Astrocyte of the spinal cord (primary cell): ENCODE measurements at regions not wholly inside any gene's neighbourhood (a gene's known extent, or its start where the extent isn't known, plus 50 kb on each side); places are given as distances from the start of the nearest gene placed in this dataset.
A peak's percentile ranks its signal among the peaks of the same experiment; 100 is the strongest.

Experiments used
- DNase-seq: peaks from one replicate; pipeline ENCODE4 v3.0.0; 2011; ENCODE audit warnings: low read depth, low spot score
- H3K4me3 ChIP-seq: 2 replicates; pipeline ENCODE4 v1.5.1; 2011; ENCODE audit warnings: low read depth, mild to moderate bottlenecking, low read length, moderate library complexity
- CTCF ChIP-seq: IDR thresholded peaks from 2 replicates; pipeline ENCODE4 v1.5.1; 2012; ENCODE audit warnings: low read depth, mild to moderate bottlenecking, low read length, inconsistent platforms
- in situ Hi-C: cut with HindIII; loops from 2 replicates; pipeline ENCODE4 v1.10.0; 2017; ENCODE audit warnings: low sequenced_read_pairs

- no peak for TF ChIP-seq CTCF
- no peak overlapping the region for H3K4me3 ChIP-seq
- in situ Hi-C loops, result no loop called here
- no peak for DNase-seq
These were observed 201.0 kb upstream of the CADM1 start for GRCh38 chr11:115705200-115705599.

DNA sequence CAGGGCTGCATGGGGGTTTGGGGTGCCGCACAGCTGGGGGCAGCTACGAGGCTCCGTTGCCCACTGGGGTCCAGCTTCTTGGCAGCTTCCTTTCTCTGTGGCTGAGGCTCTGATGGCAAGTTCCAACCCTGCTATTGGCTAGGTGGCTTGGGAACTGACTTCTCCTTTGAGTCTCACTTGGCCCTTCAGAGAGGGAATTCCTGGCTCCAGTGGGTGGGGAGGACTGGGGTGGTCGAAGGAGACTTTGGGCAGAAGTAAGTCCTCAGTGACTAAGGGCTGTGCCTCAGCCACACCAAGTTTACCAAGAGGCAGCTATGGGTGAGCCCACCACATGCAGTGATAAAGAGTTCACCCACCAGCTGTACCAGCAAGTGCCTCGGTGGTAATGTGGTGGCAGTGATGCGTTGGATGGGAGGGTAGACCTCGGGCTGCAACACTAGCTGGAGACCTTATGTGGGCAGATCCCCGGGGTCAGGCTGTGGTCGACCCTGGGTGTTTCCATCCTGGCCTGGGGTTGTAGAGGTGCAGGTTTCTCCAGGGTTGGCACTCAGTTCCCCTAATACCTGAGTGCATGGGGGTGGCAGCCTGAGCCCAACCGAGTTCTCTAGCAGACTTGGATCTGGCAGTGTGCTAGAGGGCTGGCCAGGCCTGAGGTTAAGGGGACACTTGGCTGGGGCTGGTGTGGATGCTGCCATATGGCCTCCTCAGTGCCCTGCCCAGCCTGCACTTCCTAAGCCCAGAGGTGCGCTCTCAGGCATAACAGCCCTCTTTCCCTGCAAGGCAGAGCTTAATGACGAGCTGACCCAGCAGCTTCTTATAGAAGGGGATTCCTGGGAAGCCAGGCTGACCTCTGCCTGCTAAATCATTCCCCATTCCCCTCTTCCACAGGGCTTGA, 197.0 kb upstream of the CADM1 start:
- in situ Hi-C loops, result no loop called here
- no peak overlapping the region for H3K4me3 ChIP-seq
- no peak for TF ChIP-seq CTCF
- no peak for DNase-seq

- no peak for DNase-seq
- no peak for TF ChIP-seq CTCF
- in situ Hi-C loops, result no loop called here
- H3K4me3 ChIP-seq, result no peak overlapping the region
These were observed 196.3 kb upstream of the CADM1 start for GRCh38 chr11:115700496-115700895.

DNA sequence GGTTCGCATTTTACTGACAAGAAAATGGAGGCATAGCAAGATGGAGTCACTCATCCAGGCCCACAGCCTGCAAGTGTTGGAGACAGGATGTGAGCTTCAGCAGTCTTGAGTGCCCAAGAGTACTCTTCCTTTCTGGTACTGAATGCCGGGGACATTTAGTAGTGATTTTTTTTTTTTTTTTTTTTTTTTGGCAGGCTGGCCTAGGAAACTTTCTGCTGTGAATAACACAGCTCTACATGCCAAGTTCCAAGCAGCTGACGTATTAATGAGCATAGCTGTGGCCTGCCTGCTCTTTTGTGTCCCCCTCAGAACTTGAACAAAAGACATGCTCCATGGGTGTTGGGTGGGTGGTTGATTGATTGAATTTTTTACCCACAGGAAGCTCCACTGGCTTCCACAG, 195.5 kb upstream of the CADM1 start:
- TF ChIP-seq CTCF, result no peak
- no peak overlapping the region for H3K4me3 ChIP-seq
- in situ Hi-C loops, result no loop called here
- peak; percentile 93 for DNase-seq

DNA sequence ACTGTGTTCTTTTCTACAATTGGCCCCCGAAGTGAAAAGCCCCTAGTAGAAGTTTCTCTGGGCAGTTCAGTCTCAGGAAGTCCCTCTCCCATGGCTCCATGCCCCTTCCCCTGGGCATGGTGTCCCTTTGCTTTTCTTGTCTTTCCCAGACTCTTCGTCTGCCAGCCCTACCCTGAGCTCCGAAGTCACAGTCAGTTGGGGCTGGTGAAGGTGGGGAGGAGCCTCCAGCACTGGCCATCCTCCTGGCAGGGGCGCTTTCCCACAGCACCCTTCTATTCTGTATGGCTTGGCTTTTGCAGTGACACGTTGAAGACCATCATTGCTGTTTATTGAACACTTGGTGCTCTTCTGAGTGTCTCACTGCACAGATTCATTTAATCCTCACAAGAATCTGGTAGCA, 195.1 kb upstream of the CADM1 start:
- no peak overlapping the region for H3K4me3 ChIP-seq
- no peak for DNase-seq
- in situ Hi-C loops, result no loop called here
- no peak for TF ChIP-seq CTCF

- in situ Hi-C loops, result no loop called here
- no peak for TF ChIP-seq CTCF
- no peak for DNase-seq
- H3K4me3 ChIP-seq, result no peak overlapping the region
These were observed 194.0 kb upstream of the CADM1 start for GRCh38 chr11:115698243-115698642.
